HEK293 (cell line): ENCODE measurements at regions not wholly inside any gene's neighbourhood (a gene's known extent, or its start where the extent isn't known, plus 50 kb on each side); places are given as distances from the start of the nearest gene placed in this dataset.

Source experiments
- CTCF ChIA-PET: fragments of 350-600 bp; formaldehyde crosslinking; extraction: SDS; loops from one replicate; lab custom pipeline; 2021; ENCODE audit warnings: antibody characterized with exemption; lab: Yijun Ruan, JAX
- POLR2A ChIA-PET: fragments of 300-600 bp; formaldehyde crosslinking; extraction: SDS; loops from one replicate; lab custom pipeline; 2020; ENCODE audit warnings: antibody characterized with exemption, inconsistent platforms; lab: Yijun Ruan, JAX
- H3K27ac ChIP-seq: fragments of 200-500 bp; sonication (Bioruptor generic); 2 replicates; pipeline ENCODE4 v1.5.1; 2014; ENCODE audit warnings: low read depth, low read length, control low read depth, inconsistent platforms; ENCODE audit errors: extremely low read depth
- H3K36me3 ChIP-seq, 2 experiments: fragments of 200-500 bp in 1 of 2; sonication (Bioruptor generic) in 1 of 2; 1 replicate in 1 of 2; 2 replicates in 1 of 2; pipeline ENCODE4 v1.5.1; 2014 to 2017; ENCODE audit warnings: inconsistent platforms in 2 of 2, low read length in 2 of 2; ENCODE audit not compliant: control insufficient read depth in 2 of 2, insufficient read depth in 1 of 2
- H3K4me1 ChIP-seq: fragments of 200-500 bp; sonication (Bioruptor generic); 2 replicates; pipeline ENCODE4 v1.5.1; 2014; ENCODE audit warnings: mild to moderate bottlenecking, low read length, inconsistent platforms; ENCODE audit not compliant: control insufficient read depth, insufficient read depth
- H3K4me3 ChIP-seq: 2 replicates; pipeline ENCODE4 v1.5.1; 2011; ENCODE audit warnings: low read depth, mild to moderate bottlenecking, control low read depth, low read length, moderate library complexity
- H3K9me3 ChIP-seq: fragments of 200-500 bp; sonication (Bioruptor generic); 2 replicates; pipeline ENCODE4 v1.5.1; 2014; ENCODE audit warnings: low read depth, low read length, inconsistent platforms; ENCODE audit not compliant: control insufficient read depth, insufficient read depth
- AEBP2 ChIP-seq: fragments of 450-650 bp; formaldehyde crosslinking; IDR thresholded peaks from 2 replicates; pipeline ENCODE4 v1.5.1; 2016; ENCODE audit warnings: missing biosample characterization, missing genetic modification characterization, borderline replicate concordance
- ELK4 ChIP-seq: IDR thresholded peaks from 2 replicates; pipeline ENCODE4 v1.6.1; 2011; ENCODE audit warnings: mild to moderate bottlenecking, low read depth, low read length, borderline replicate concordance
- GLIS1 ChIP-seq: fragments of 450-650 bp; formaldehyde crosslinking; IDR thresholded peaks from 2 replicates; pipeline ENCODE4 v1.5.1; 2016; ENCODE audit warnings: missing biosample characterization, missing genetic modification characterization
- HOXD13 ChIP-seq: sonication (generic); formaldehyde crosslinking; IDR thresholded peaks from 2 replicates; pipeline ENCODE4 v1.8.0; 2022; ENCODE audit warnings: missing genetic modification reagents, borderline replicate concordance
- KLF7 ChIP-seq: fragments of 450-650 bp; formaldehyde crosslinking; IDR thresholded peaks from 2 replicates; pipeline ENCODE4 v1.5.1; 2016; ENCODE audit warnings: missing biosample characterization, missing genetic modification characterization, borderline replicate concordance
- MYNN ChIP-seq: fragments of 450-650 bp; formaldehyde crosslinking; IDR thresholded peaks from 2 replicates; pipeline ENCODE4 v1.5.1; 2016; ENCODE audit warnings: missing biosample characterization, missing genetic modification characterization, borderline replicate concordance
- RBAK ChIP-seq: fragments of 450-650 bp; formaldehyde crosslinking; IDR thresholded peaks from 2 replicates; pipeline ENCODE4 v1.5.1; 2016; ENCODE audit warnings: missing biosample characterization, missing genetic modification characterization
- SCRT1 ChIP-seq: fragments of 450-650 bp; formaldehyde crosslinking; IDR thresholded peaks from 2 replicates; pipeline ENCODE4 v1.5.1; 2016; ENCODE audit warnings: missing biosample characterization, missing genetic modification characterization, borderline replicate concordance
- TRIM28 ChIP-seq: IDR thresholded peaks from 2 replicates; pipeline ENCODE4 v1.6.1; 2011; ENCODE audit warnings: low read length, control low read depth, borderline replicate concordance
- TSHZ1 ChIP-seq: fragments of 450-650 bp; formaldehyde crosslinking; IDR thresholded peaks from 2 replicates; pipeline ENCODE4 v1.5.1; 2016; ENCODE audit warnings: missing biosample characterization, missing genetic modification characterization, borderline replicate concordance
- ZBTB17 ChIP-seq: fragments of 450-650 bp; formaldehyde crosslinking; IDR thresholded peaks from 2 replicates; pipeline ENCODE4 v1.5.1; 2016; ENCODE audit warnings: missing biosample characterization, missing genetic modification characterization
- ZNF114 ChIP-seq: fragments of 450-650 bp; formaldehyde crosslinking; IDR thresholded peaks from 2 replicates; pipeline ENCODE4 v1.5.0; 2017; ENCODE audit warnings: missing biosample characterization, missing genetic modification characterization
- ZNF157 ChIP-seq: fragments of 450-650 bp; formaldehyde crosslinking; IDR thresholded peaks from 2 replicates; pipeline ENCODE4 v1.5.1; 2016; ENCODE audit warnings: missing biosample characterization, missing genetic modification characterization
- ZNF174 ChIP-seq: fragments of 450-650 bp; formaldehyde crosslinking; IDR thresholded peaks from 2 replicates; pipeline ENCODE4 v1.5.0; 2017; ENCODE audit warnings: missing biosample characterization, mild to moderate bottlenecking, missing genetic modification characterization
- ZNF2 ChIP-seq: fragments of 450-650 bp; formaldehyde crosslinking; IDR thresholded peaks from 2 replicates; pipeline ENCODE4 v1.5.1; 2016; ENCODE audit warnings: missing biosample characterization, missing genetic modification characterization
- ZNF23 ChIP-seq: fragments of 450-650 bp; formaldehyde crosslinking; IDR thresholded peaks from 2 replicates; pipeline ENCODE4 v1.5.1; 2016; ENCODE audit warnings: missing biosample characterization, missing genetic modification characterization, borderline replicate concordance
- ZNF610 ChIP-seq: fragments of 450-650 bp; formaldehyde crosslinking; IDR thresholded peaks from 2 replicates; pipeline ENCODE4 v1.5.1; 2016; ENCODE audit warnings: missing biosample characterization, missing genetic modification characterization, borderline replicate concordance
- ZNF624 ChIP-seq: fragments of 450-650 bp; formaldehyde crosslinking; IDR thresholded peaks from 2 replicates; pipeline ENCODE4 v1.5.1; 2017; ENCODE audit warnings: missing biosample characterization, missing genetic modification characterization
- ZNF639 ChIP-seq: fragments of 450-650 bp; formaldehyde crosslinking; IDR thresholded peaks from 2 replicates; pipeline ENCODE4 v1.5.1; 2016; ENCODE audit warnings: missing biosample characterization, missing genetic modification characterization
- ZNF677 ChIP-seq: fragments of 450-650 bp; IDR thresholded peaks from 2 replicates; pipeline ENCODE4 v1.5.0; 2018; ENCODE audit warnings: missing biosample characterization, mild to moderate bottlenecking, missing genetic modification characterization, moderate library complexity
- ZNF707 ChIP-seq: fragments of 450-650 bp; formaldehyde crosslinking; IDR thresholded peaks from 2 replicates; pipeline ENCODE4 v1.5.1; 2016; ENCODE audit warnings: missing biosample characterization, missing genetic modification characterization
- ZNF785 ChIP-seq: fragments of 450-650 bp; formaldehyde crosslinking; IDR thresholded peaks from 2 replicates; pipeline ENCODE4 v1.5.1; 2016; ENCODE audit warnings: missing biosample characterization, missing genetic modification characterization

- no peak for TF ChIP-seq ZBTB17 (tag by site-specific recombination)
- TF ChIP-seq ZNF157 (tag by site-specific recombination), result no peak
- TF ChIP-seq ELK4, result no peak
- no peak for TF ChIP-seq RBAK (tag by site-specific recombination)
- TF ChIP-seq GLIS1 (tag by site-specific recombination), result no peak
- no peak for TF ChIP-seq ZNF2 (tag by site-specific recombination)
- TF ChIP-seq ZNF624 (tag by site-specific recombination), result no peak
- TF ChIP-seq ZNF785 (tag by site-specific recombination), result no peak
- no peak for TF ChIP-seq ZNF610 (tag by site-specific recombination)
- no peak for TF ChIP-seq SCRT1 (tag by site-specific recombination)
- TF ChIP-seq ZNF639, result no peak
- TF ChIP-seq ZNF174, result no peak
- no peak for TF ChIP-seq HOXD13
- no peak for TF ChIP-seq ZNF677
- no peak for TF ChIP-seq MYNN (tag by site-specific recombination)
- no peak for TF ChIP-seq ZNF707 (tag by site-specific recombination)
- no peak for TF ChIP-seq ZNF23
- TF ChIP-seq AEBP2 (tag by site-specific recombination), result no peak
- TF ChIP-seq TRIM28, result no peak
- no peaks in the 10 kb centered on the region for H3K36me3 ChIP-seq
- H3K4me3 ChIP-seq, result no peak overlapping the region
- ChIA-PET CTCF (interaction anchor here (0.7 kb wide), 1 partner anchor 88 kb away, joined by 3 read pairs; no protein-coding TSS in a partner anchor), POLR2A (no interaction called here)
- no peak overlapping the region for H3K27ac ChIP-seq
- no peaks in the 10 kb centered on the region for H3K4me1 ChIP-seq
- H3K9me3 ChIP-seq, result no peaks in the 10 kb centered on the region
These were observed 298.6 kb upstream of the DAB1 start for GRCh38 chr1:57722285-57722978.

- H3K9me3 ChIP-seq, result no peaks in the 10 kb centered on the region
- CTCF ChIA-PET, result no interaction called here
- H3K36me3 ChIP-seq, result no peaks in the 10 kb centered on the region
- POLR2A ChIA-PET, result no interaction called here
- no peaks in the 10 kb centered on the region for H3K4me1 ChIP-seq
- H3K27ac ChIP-seq, result no peak overlapping the region
- no peak overlapping the region for H3K4me3 ChIP-seq
- TF ChIP-seq ZNF114 (tag by site-specific recombination) (no peak), TSHZ1 (tag by site-specific recombination) (no peak), KLF7 (no peak), ELK4 (no peak)
These were observed 297.1 kb upstream of the DAB1 start for GRCh38 chr1:57721001-57721400.
